LoVo (cell line): ENCODE measurements at regions not wholly inside any gene's neighbourhood (a gene's known extent, or its start where the extent isn't known, plus 50 kb on each side); places are given as distances from the start of the nearest gene placed in this dataset.

ENCODE experiments used
- DNase-seq: peaks from one replicate; pipeline ENCODE4 v3.0.0-alpha.2; 2016; ENCODE audit warnings: low spot score

- no peak for DNase-seq
Measured at GRCh38 chr2:188219541-188219940, 72.1 kb upstream of the GULP1 start.

- no peak for DNase-seq
Measured at GRCh38 chr2:188220535-188220934, 71.1 kb upstream of the GULP1 start.

GRCh38 chr2:188227713-188228112 is 64.0 kb upstream of the GULP1 start:
- DNase-seq: no peak

GRCh38 chr2:188235364-188235763 is 56.3 kb upstream of the GULP1 start:
- DNase-seq: no peak

DNA sequence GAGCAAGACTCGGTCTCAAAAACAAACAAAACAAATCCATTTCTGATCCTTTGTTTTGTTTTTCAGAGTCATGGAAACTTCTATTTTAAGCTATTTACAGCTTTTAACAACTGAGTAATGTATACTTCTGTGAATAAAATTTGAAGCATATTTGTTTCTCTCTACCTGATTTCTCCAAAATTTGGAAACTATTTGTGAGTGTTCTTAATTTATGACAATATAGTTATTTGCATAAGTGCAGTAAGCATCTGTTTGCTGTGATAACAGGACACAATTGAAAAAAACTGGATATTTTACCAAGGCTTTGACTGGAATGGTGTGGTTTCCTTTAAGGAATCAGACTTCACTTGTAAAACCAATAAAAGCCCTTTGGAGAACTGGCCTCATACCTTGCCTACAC is 53.3 kb upstream of the GULP1 start:
- no peak for DNase-seq
